ENCODE measurements at regions not wholly inside any gene's neighbourhood (a gene's known extent, or its start where the extent isn't known, plus 50 kb on each side); places are given as distances from the start of the nearest gene placed in this dataset.

DNA sequence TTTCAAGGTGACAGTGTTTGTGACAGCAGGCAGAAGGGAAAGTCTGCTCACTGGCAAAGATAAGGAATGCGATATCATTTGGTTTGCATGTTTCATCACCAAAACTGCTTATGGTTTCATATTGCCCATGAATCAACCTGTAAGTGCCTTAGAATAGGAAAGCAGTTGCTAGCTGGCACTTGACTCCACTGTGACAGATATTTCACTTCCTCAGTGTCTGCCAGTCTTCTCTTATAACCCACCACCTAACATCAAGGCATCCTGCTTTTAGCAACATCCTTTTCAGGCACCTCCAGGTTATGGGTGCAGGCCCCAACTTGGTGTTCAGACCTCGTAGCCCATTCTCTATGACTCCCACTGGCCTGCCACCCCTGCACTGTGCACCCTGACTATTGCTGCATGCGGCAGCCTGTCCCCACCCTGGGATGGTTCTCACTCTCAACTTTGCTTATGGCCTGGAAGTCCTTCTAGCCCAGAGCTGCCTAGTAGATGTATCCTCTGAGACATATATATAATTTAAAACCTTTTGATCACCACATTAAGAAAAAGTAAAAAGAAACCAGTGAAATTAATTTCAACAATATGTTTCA lies 154.4 kb upstream of the RARB start:
- no peak for DNase-seq (ENCODE audit: low read depth, low spot score)
- in situ Hi-C loops (cut with HindIII; ENCODE audit: low pct_unique_long_range_greater_than_20kb, low sequenced_read_pairs), result no loop called here

DNA sequence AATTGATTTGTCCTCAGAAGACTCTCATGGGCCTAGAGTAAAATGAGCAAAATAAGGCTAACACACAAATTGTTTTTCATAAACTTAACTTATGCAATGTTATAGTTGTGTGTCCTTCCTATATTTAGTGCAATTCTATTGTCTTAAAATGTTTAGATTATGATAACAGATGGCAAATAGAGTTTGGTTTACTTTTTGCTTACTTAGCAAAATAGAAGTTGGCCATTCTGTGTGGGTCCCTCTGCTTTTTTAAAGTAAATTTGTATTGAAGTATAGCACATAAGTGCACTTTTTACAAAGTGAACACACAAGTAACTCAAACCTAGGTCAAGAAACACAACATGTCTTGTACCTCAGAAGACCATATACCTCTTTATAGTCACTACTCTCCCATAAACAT lies 150.6 kb upstream of the RARB start:
- in situ Hi-C loops (cut with HindIII; ENCODE audit: low pct_unique_long_range_greater_than_20kb, low sequenced_read_pairs), result no loop called here
- no peak for DNase-seq (ENCODE audit: low read depth, low spot score)

DNA sequence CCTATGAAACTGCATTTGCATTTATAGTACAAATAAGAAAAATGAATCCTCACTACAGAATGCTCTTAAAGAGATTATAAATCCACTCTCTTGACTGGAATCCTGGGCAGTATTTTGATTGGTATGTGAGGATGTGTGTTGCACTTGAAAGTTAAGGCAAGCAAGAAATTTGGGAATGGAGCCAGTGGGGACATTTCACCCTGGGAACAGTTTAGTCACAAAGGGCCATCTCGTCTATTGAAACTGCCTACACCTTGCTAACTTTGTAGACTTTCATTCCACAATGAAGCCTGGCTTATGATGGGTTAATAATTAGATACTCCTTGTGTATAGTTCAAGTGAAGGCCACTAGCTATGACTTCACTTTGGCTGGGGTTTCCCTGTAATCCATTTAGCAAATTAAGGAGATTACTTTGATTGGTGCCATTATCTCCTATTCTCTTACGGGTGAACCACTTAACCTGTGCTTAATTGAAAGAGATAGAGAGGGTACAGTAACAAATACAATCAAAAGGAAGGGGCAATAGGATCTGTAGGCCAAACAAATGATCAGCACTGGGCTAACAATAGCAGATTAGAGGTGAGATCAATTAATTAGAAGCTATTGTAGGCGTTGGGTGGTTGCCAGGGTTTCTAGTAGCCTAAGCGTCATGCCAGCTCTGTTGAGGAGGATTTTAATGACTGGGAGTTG lies 146.9 kb upstream of the RARB start:
- in situ Hi-C loops (cut with HindIII; ENCODE audit: low pct_unique_long_range_greater_than_20kb, low sequenced_read_pairs), result no loop called here
- DNase-seq (ENCODE audit: low read depth, low spot score), result no peak

DNA sequence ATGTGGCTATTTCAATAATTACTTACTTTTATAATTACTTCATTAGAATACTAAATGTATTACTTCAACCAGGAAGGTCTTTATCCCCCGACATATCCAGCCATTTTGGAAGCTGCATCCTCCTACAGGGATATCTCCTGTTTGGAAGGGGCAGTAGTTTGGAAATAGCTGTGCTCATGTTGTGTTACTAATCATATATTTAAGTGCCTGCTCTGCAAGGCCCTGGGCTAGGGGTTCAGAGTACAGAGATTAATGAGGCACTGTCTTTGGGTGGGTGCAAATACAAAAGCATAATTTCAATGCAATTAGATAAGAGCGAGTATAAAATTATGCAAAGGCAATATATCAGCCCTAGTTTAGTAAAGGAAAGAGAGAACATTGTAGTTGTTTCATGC lies 146.3 kb upstream of the RARB start:
- no peak for DNase-seq (ENCODE audit: low read depth, low spot score)
- in situ Hi-C loops (cut with HindIII; ENCODE audit: low pct_unique_long_range_greater_than_20kb, low sequenced_read_pairs), result no loop called here

DNA sequence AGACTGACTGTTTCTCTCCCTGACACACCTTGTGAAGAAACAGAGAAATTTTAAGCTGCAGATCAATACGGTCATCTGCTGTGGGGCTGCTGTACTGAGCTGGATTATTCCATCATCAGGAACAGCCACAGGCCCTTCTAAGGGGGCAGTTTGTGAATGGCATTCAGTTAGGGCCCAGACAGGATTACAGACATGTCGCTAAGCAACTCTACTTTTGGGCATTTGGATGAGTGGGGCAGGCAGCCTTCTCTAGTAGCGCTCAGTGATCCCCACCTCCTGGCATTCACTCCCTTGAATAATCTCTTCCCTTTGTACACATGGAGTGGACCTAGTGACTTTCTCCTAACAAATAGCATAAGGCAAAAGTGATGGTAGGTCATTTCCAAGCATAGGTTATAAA lies 144.4 kb upstream of the RARB start:
- DNase-seq (ENCODE audit: low read depth, low spot score), result no peak
- in situ Hi-C loops (cut with HindIII; ENCODE audit: low pct_unique_long_range_greater_than_20kb, low sequenced_read_pairs), result no loop called here

DNA sequence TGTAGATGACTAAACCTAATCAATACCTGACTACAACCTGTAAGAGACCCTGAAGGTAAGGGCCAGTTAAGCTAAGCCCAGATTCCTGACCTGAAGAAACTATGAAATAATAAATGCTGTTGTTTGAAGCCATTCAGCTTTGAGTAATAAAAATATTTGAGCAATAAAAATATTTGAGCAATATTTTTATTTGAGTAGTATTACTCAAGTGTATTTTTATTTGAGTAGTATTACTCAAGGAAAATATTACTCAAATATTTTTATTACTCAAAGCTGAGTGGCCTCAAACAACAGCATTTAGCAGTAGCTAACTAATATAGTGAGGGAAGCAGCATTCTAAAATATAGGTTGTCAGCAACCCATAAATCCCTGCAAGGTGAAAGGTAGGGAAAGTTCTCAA lies 143.8 kb upstream of the RARB start:
- DNase-seq (ENCODE audit: low read depth, low spot score), result no peak
- in situ Hi-C loops (cut with HindIII; ENCODE audit: low pct_unique_long_range_greater_than_20kb, low sequenced_read_pairs), result no loop called here

DNA sequence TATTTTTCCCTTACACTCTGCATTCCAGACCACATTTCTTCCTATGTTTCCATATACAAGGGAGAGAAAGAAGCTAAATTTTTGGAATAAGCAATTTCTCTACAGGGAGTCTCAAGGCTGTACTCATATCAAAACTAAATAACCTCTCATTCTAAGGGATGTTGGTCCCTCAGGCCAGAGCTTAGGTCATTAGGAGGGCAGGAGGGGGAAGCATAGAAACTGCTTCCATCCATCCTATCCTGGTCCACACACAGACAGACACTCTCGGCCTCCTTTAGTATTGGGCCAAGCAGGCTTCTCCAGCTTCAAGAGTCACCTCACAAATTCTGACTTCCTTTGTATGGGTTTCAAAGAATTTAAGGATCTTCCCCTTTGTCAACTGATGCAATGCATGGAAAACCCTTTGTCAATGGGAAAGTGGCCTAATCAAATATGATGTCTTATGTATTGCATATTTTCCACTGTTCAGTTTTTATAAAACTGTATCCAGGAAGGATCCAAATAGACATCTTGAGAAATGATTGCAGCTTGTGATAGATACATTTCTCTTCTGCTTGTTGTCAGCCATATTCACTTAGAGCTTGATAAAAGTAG lies 140.7 kb upstream of the RARB start:
- in situ Hi-C loops (cut with HindIII; ENCODE audit: low pct_unique_long_range_greater_than_20kb, low sequenced_read_pairs), result no loop called here

DNA sequence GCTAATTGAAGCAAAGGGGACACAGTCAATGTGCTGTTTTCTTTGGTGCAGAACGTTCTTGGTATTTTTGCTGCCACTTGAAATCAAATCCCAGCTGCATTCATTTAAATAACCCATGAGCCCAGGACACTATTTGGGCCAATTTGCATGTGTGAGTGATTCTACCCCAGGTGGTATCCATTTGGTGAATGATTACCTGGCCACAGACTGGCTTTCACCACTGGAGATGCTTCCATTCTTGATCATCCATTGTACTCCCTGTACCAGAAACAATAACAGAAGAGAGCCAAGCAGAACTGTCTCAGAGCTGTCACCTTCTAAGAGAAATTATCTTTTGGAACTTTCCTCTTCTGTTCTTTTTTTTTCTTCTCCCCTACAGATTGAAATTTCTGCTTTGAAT lies 139.7 kb upstream of the RARB start:
- in situ Hi-C loops (cut with HindIII; ENCODE audit: low pct_unique_long_range_greater_than_20kb, low sequenced_read_pairs), result no loop called here
- DNase-seq (ENCODE audit: low read depth, low spot score), result no peak

More for the DNA sequence above, 140.7 kb upstream of the RARB start:
- no peak for DNase-seq (ENCODE audit: low read depth, low spot score)

DNA sequence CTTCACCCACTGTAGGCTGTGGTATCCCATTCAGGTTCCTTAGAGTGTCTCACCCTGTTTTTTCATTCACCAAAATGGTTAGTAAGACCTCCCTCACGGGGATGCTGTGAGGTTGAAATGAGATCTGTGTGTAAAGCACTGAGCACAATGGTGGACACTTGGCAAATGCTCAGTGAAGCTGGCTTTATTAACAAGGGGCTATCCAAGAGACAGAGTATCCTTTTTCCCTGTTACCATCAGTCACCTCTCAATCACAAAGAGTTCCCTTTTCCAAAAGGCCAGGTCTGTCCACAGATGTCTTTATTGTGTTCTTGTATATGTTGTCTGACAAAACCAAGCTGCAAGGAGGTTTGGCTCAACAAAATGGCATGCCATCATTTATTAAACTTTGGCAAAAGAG lies 138.9 kb upstream of the RARB start:
- in situ Hi-C loops (cut with HindIII; ENCODE audit: low pct_unique_long_range_greater_than_20kb, low sequenced_read_pairs), result no loop called here
- DNase-seq (ENCODE audit: low read depth, low spot score), result no peak

DNA sequence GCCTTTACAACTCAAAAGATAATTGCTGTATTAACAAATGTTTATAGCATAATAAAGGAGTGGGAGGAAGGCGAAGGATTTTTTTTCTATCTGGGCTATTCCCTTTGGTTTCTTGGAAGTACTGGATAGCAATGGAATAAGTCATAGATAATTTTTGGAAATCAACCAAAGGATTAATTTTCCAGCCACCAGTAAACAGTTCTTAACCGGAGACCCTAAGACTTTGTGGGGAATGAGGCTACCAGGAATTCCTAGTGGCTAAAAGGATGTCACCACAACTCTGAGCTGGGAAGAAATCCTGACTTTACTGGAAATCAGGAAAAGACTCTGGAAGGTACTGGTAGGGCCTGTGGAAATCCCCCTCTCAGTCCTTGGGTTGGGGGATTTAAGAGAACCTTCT lies 138.4 kb upstream of the RARB start:
- in situ Hi-C loops (cut with HindIII; ENCODE audit: low pct_unique_long_range_greater_than_20kb, low sequenced_read_pairs), result no loop called here
- no peak for DNase-seq (ENCODE audit: low read depth, low spot score)

DNA sequence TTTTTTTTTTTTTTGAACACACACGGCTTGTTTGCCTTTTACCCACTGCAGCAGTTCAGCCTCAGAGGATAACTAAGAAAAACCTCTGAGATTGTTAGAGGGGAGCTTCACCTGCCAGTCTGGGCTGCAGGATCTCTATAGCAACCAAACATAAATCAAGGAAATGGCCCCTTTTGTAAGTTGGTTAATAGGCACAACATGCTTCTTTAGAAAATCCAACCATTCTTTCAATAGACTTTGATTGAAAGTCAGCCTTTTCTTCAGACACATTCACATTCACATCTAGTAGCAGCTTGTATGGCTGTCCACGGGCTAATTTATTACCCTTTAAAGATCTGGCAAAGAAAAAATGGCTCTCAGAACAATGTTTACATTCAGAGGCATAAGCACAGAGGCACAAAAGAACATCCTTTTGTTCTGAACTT lies 136.6 kb upstream of the RARB start:
- DNase-seq (ENCODE audit: low read depth, low spot score), result no peak
- in situ Hi-C loops (cut with HindIII; ENCODE audit: low pct_unique_long_range_greater_than_20kb, low sequenced_read_pairs), result no loop called here

DNA sequence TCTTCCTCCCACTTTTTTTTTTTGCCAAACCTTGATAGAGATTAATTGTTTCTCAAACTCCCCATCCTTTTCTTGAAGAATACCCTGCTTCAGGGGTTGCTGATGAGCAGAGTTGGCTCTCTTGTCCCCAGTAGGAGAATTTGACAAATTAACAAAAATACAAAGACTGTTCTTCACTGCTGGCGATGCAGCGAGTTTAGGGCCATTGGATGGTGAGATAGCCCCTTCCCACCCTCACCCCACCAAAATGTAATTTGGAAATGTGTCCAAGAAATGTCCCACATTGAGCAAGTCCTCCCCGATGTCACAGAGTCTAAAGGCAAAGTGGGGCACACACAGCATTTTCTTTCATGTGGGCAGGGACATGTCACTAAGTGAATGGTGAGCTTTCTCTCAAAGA lies 136.0 kb upstream of the RARB start:
- in situ Hi-C loops (cut with HindIII; ENCODE audit: low pct_unique_long_range_greater_than_20kb, low sequenced_read_pairs), result no loop called here
- DNase-seq (ENCODE audit: low read depth, low spot score), result no peak

DNA sequence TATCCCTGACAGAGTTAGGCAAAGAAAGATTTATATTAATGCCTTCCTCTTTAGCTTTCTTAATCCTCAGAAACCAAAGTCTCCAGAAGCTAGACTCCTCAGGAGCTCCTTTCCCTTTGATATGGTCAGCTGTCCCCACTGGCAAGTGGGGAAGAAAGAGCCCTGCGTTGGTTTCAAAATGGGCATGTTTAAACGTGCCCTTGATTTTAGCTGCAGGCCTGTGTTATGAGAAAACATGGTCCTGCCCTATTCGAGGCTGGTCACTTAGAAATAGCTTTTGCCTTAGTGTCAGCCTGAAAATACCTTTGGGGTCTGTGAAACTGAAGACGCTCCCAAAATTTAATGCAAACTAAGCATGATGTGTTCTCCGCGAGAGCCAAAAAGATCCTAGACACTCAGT lies 135.5 kb upstream of the RARB start:
- in situ Hi-C loops (cut with HindIII; ENCODE audit: low pct_unique_long_range_greater_than_20kb, low sequenced_read_pairs), result no loop called here
- DNase-seq (ENCODE audit: low read depth, low spot score), result no peak

DNA sequence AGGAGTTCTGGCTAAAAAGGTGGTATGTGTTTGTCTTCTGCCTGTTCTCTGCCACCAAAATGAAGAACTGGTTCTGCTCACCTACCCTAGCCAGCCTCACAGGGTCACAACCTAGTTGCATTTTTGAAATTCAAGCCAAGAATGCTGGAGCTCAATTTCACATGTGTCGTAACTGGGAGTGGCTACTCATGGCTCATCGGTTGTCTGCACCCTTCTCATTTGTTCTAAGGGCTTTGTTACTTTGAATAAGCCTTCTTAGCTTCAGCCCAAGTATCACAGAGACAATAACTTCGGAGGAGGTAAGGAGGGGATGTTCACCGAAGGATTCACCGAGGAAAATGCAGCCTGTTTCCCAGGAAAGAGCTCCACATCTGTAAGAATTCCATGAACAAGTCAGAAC lies 134.3 kb upstream of the RARB start:
- in situ Hi-C loops (cut with HindIII; ENCODE audit: low pct_unique_long_range_greater_than_20kb, low sequenced_read_pairs), result no loop called here
- no peak for DNase-seq (ENCODE audit: low read depth, low spot score)

DNA sequence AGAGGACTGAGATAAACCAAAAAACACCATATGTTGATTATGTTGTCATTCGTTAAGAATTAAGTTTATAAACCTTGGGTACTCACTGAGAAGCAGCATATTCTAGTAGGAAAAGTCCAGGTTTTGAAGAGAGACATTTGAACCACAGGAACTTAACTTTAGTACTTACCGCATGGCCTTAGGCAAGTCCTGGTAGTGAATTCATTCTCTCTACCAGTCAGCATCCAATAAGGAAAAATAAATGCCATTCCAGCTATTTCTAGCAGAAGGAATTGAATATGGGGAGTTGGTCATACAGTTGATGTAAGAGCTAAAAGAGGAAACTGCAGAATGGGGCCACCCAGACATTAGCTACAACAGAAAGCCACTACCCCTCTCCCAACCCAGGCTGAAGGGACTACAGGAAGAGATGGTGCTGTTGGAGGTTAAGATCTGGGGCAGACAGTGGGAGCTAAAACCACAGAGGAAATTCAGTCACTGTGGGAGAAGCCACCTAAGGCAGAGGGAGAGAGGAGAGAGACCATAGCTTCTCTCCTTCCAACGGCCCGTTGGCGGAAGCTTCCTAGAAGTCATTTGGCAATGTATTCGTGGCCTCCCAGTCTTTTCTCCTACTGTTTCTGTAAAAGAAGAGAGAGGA lies 133.8 kb upstream of the RARB start:
- DNase-seq (ENCODE audit: low read depth, low spot score), result no peak
- in situ Hi-C loops (cut with HindIII; ENCODE audit: low pct_unique_long_range_greater_than_20kb, low sequenced_read_pairs), result no loop called here

DNA sequence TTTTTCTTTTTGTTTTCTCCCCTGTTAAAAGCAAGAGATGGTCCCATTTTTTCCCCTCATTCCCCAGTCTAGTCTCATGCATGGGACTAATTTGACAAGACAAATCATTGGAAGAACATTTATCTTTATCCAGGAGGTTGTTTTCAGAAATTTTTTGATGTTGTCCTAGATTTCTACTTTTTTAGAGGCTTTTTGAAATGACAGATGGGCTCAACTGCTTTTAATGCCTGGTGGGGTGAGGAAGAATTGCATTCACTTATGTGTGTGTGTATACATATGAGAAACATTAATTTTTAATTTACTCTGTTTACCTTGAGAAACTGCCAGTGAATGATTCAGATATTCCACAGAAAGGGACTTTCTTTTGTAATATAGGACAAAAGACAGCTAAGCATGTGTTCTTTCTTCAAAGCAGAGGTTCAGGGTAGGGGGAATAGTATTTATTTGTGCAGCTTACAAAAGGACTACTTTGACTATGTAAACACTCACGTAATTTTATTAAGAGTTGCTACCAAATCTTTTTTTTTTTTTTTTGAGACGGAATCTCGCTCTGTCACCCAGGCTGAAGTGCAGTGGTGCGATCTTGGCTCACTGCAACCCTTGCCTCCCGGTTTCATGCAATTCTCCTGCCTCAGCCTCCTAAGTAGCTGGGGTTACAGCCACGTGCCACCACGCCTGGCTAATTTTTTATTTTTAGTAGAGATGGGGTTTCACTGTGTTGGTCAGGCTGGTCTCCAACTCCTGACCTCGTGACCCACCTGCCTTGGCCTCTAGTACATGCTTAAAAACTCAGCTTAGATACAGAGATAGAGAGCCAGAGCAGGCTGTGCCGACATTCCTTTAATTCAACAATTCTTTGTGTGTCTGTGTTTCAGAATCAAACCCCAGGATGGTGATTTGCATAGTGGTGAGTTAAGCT lies 130.1 kb upstream of the RARB start:
- in situ Hi-C loops (cut with HindIII; ENCODE audit: low pct_unique_long_range_greater_than_20kb, low sequenced_read_pairs), result no loop called here
- DNase-seq (ENCODE audit: low read depth, low spot score), result no peak

DNA sequence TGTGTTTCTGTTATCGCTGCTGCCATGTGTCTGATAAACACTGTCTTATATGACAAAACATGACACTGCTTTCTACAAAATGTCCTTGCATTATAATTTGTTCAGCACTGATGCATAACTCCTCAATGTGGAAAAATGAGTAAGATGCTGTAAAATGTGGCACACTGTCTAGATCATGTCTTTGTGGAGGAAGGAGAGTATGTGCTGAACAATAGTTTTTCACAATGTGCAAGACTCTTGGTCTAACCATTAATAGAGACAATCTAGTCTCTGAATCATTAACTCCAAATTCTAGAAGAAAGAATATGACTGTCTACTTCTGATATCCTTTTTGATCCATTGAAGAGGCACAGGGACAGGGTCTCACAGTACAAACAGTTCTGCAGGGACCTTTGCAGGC lies 127.9 kb upstream of the RARB start:
- no peak for DNase-seq (ENCODE audit: low read depth, low spot score)
- in situ Hi-C loops (cut with HindIII; ENCODE audit: low pct_unique_long_range_greater_than_20kb, low sequenced_read_pairs), result no loop called here

DNA sequence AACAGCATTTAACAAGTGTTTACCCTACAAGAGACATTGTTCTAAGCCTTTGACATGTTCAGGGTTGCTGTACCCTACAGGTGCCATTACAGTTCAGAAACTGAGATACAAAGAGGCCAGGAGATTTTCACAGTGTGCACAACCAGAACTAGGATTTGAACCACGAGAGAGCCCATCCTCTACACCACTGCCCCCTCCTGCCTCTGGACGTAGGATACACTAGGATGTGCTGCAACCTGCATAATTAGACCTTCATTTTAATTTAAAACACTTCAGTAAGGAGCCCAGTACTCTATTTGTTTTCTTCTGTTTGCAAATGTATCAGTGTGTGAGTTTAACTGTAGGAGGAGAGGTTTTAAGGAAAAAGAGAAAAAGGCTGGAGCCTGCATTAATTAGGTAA lies 123.1 kb upstream of the RARB start:
- in situ Hi-C loops (cut with HindIII; ENCODE audit: low pct_unique_long_range_greater_than_20kb, low sequenced_read_pairs), result no loop called here
- DNase-seq (ENCODE audit: low read depth, low spot score), result no peak

Measured in SK-MEL-5 (cell line).